Stimulated activated CD8-positive, alpha-beta memory T cell treated with anti-CD3 and anti-CD28 coated beads, Interleukin-2, amount 100 ng/mL, for 48 hours (primary cell): ENCODE measurements at regions not wholly inside any gene's neighbourhood (a gene's known extent, or its start where the extent isn't known, plus 50 kb on each side); places are given as distances from the start of the nearest gene placed in this dataset.

Source experiments
- DNase-seq, 2 donors: peaks; one replicate each; pipeline ENCODE4 v3.0.0-alpha.2; 2020; ENCODE audit warnings: low read depth in 2 of 2

- no peak for DNase-seq
Measured at GRCh38 chr4:38590046-38590445, 74.0 kb upstream of the KLF3 start.

- DNase-seq = no peak
Measured at GRCh38 chr4:38591617-38592337, 72.2 kb upstream of the KLF3 start.

GRCh38 chr4:38598489-38598888, 65.5 kb upstream of the KLF3 start:
- DNase-seq = no peak

GRCh38 chr4:38600575-38600974, 63.4 kb upstream of the KLF3 start:
- DNase-seq = no peak

GRCh38 chr4:38601244-38601915, 62.6 kb upstream of the KLF3 start:
- DNase-seq = no peak

- DNase-seq = no peak
Measured at GRCh38 chr4:38601916-38602291, 62.1 kb upstream of the KLF3 start.

- no peak for DNase-seq
Measured at GRCh38 chr4:38603652-38604051, 60.3 kb upstream of the KLF3 start.

- no peak for DNase-seq
Measured at GRCh38 chr4:38605181-38605752, 58.7 kb upstream of the KLF3 start.

GRCh38 chr4:38605753-38606586, 58.0 kb upstream of the KLF3 start:
- DNase-seq = no peak

GRCh38 chr4:38606587-38606905, 57.5 kb upstream of the KLF3 start:
- no peak for DNase-seq

- no peak for DNase-seq
Measured at GRCh38 chr4:38609614-38610013, 54.4 kb upstream of the KLF3 start.

- no peak for DNase-seq
Measured at GRCh38 chr4:38610521-38610920, 53.5 kb upstream of the KLF3 start.

- DNase-seq = no peak
Measured at GRCh38 chr4:38610966-38611431, 53.0 kb upstream of the KLF3 start.

- DNase-seq = no peak
Measured at GRCh38 chr4:38611676-38612075, 52.3 kb upstream of the KLF3 start.

- DNase-seq = no peak
Measured at GRCh38 chr4:38612646-38613414, 51.2 kb upstream of the KLF3 start.
